ENCODE measurements at regions not wholly inside any gene's neighbourhood (a gene's known extent, or its start where the extent isn't known, plus 50 kb on each side); places are given as distances from the start of the nearest gene placed in this dataset.
A peak's percentile ranks its signal among the peaks of the same experiment; 100 is the strongest.

DNA sequence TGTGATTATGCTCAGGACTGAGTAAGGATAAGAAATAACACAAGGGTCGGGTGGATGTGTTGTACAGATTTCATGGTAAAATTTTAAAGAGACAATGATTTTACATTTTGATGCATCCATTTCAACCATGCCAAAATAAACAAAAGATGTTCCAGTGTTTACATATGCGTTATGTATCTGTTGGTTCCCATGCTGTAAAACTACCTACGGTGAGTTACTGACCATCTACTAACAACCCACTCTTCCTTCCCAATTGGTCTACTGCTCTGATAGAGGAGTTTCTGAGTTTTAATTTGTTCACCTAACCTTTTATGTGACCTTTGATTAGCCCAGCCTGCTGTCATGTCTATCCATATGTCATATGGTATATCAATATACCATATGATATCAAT lies 1697.1 kb downstream of the MAT2B start:
- Histone ChIP-seq H3K27ac (ENCODE audit: low read depth, low read length) (no peak overlapping the region), H3K36me3 (ENCODE audit: low read length) (no peaks in the 10 kb centered on the region), H3K9me3 (ENCODE audit: insufficient read depth, low read length) (no peaks in the 10 kb centered on the region), H3K27me3 (ENCODE audit: low read length) (no peaks in the 10 kb centered on the region), H4K20me1 (ENCODE audit: low read depth, low read length) (no peaks in the 10 kb centered on the region), H3F3A (ENCODE audit: insufficient read depth) (no peaks in the 10 kb centered on the region), H3K9ac (ENCODE audit: low read length) (no peak overlapping the region), H3K4me3 (ENCODE audit: insufficient read depth, low read length, poor library complexity, severe bottlenecking) (no peak overlapping the region), H2AFZ (ENCODE audit: low read depth, low read length, severe bottlenecking) (no peak overlapping the region), H3K9me2 (replicated peaks; ENCODE audit: insufficient read depth, low read length) (no peaks in the 10 kb centered on the region), H3K79me2 (ENCODE audit: insufficient read depth, low read length) (no peaks in the 10 kb centered on the region), H3K4me2 (ENCODE audit: low read depth, low read length, poor library complexity, severe bottlenecking) (no peak overlapping the region)
- TF ChIP-seq EZH2phosphoT487 (conservative IDR thresholded peaks at IDR 0.05; ENCODE audit: low read length) = no peak
- TF ChIP-seq, protein P1, sequence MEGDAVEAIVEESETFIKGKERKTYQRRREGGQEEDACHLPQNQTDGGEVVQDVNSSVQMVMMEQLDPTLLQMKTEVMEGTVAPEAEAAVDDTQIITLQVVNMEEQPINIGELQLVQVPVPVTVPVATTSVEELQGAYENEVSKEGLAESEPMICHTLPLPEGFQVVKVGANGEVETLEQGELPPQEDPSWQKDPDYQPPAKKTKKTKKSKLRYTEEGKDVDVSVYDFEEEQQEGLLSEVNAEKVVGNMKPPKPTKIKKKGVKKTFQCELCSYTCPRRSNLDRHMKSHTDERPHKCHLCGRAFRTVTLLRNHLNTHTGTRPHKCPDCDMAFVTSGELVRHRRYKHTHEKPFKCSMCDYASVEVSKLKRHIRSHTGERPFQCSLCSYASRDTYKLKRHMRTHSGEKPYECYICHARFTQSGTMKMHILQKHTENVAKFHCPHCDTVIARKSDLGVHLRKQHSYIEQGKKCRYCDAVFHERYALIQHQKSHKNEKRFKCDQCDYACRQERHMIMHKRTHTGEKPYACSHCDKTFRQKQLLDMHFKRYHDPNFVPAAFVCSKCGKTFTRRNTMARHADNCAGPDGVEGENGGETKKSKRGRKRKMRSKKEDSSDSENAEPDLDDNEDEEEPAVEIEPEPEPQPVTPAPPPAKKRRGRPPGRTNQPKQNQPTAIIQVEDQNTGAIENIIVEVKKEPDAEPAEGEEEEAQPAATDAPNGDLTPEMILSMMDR (IDR thresholded peaks at IDR 0.05; ENCODE audit: insufficient read depth, low read length, poor library complexity, severe bottlenecking) = no peak

DNA sequence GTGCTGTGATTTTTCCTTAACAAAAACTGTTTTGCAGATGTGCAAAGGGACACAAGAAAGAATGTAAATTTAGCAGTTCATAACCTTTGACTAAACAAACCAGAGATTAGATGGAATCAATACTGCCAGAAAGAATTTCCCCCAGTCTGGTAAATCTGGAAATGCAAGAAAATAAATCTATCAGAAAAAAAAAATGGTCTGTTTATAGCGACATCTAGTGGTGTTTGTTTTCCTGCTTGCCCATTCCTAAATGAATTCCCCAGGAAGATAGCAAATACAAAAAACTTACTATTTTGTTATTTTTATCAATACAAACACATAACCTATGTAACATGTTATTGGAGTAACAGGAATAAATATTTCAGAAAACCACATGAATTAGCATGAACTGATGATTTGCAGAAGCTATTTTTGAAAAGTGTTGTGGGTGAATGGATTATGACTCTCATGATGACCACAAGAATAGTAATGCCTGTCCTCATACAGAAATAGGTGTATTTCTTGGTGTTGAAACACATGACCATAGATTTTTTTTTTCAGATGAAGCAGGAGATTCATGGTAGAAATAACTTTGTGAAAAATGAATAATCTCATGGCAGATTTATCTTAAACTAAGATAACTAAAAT lies 1703.8 kb downstream of the MAT2B start:
- Histone ChIP-seq H3K9me3 (ENCODE audit: insufficient read depth, low read length) (no peaks in the 10 kb centered on the region), H3K36me3 (ENCODE audit: low read length) (no peaks in the 10 kb centered on the region), H2AFZ (ENCODE audit: low read depth, low read length, severe bottlenecking) (no peak overlapping the region), H4K20me1 (ENCODE audit: low read depth, low read length) (no peaks in the 10 kb centered on the region), H3K4me2 (ENCODE audit: low read depth, low read length, poor library complexity, severe bottlenecking) (no peak overlapping the region), H3K79me2 (ENCODE audit: insufficient read depth, low read length) (no peaks in the 10 kb centered on the region), H3K9me2 (replicated peaks; ENCODE audit: insufficient read depth, low read length) (no peaks in the 10 kb centered on the region), H3K27me3 (ENCODE audit: low read length) (no peaks in the 10 kb centered on the region), H3K27ac (ENCODE audit: low read depth, low read length) (no peak overlapping the region), H3K9ac (ENCODE audit: low read length) (no peak overlapping the region), H3K4me3 (ENCODE audit: insufficient read depth, low read length, poor library complexity, severe bottlenecking) (no peak overlapping the region), H3F3A (ENCODE audit: insufficient read depth) (no peaks in the 10 kb centered on the region)
- TF ChIP-seq, protein P1 (IDR thresholded peaks at IDR 0.05; ENCODE audit: insufficient read depth, low read length, poor library complexity, severe bottlenecking) = peak; percentile 57
- TF ChIP-seq EZH2phosphoT487 (conservative IDR thresholded peaks at IDR 0.05; ENCODE audit: low read length) = no peak

DNA sequence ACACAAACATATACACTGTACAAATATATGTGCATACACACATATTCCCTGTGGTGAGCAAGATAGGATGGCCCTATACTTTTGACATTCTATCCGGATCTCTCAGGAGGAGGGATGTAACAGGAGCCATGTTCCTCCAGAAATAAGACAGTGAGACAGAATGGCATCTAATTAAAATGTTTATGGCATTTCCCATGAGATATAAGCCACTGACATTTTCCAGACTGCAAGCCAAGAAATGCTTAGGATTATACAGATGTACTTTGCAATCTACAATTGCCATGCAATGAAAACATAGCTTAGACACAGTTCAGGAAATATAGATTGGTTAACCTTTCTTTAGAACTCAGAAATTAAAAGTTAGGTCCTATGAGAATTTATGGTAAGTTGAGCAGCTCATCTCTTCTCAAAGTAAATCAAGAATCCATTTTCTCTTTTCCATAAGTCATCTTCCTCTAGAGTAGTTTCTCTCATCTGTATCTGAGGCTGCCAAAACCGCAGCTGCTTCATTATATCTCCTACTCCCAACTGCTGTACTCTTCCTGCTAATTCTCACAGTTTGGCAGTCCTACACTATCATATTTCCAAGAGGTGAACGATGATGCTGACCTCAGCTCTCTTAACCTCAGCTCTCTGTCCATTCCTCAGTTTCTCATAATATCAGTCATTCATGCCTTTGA lies 1719.1 kb downstream of the MAT2B start:
- no peaks in the 10 kb centered on the region for H3K27me3 ChIP-seq (ENCODE audit: low read length)
- TF ChIP-seq, protein P1 (IDR thresholded peaks at IDR 0.05; ENCODE audit: insufficient read depth, low read length, poor library complexity, severe bottlenecking) = no peak
- TF ChIP-seq EZH2phosphoT487 (conservative IDR thresholded peaks at IDR 0.05; ENCODE audit: low read length) = no peak

More for the DNA sequence above, 1719.1 kb downstream of the MAT2B start:
- H2AFZ ChIP-seq (ENCODE audit: low read depth, low read length, severe bottlenecking) = no peak overlapping the region
- no peaks in the 10 kb centered on the region for H3K9me3 ChIP-seq (ENCODE audit: insufficient read depth, low read length)
- no peaks in the 10 kb centered on the region for H3K9me2 ChIP-seq (replicated peaks; ENCODE audit: insufficient read depth, low read length)
- no peak overlapping the region for H3K27ac ChIP-seq (ENCODE audit: low read depth, low read length)
- H3K79me2 ChIP-seq (ENCODE audit: insufficient read depth, low read length) = no peaks in the 10 kb centered on the region
- no peak overlapping the region for H3K9ac ChIP-seq (ENCODE audit: low read length)
- no peak overlapping the region for H3K4me3 ChIP-seq (ENCODE audit: insufficient read depth, low read length, poor library complexity, severe bottlenecking)
- no peak overlapping the region for H3K4me2 ChIP-seq (ENCODE audit: low read depth, low read length, poor library complexity, severe bottlenecking)
- no peaks in the 10 kb centered on the region for H3F3A ChIP-seq (ENCODE audit: insufficient read depth)
- H4K20me1 ChIP-seq (ENCODE audit: low read depth, low read length) = no peaks in the 10 kb centered on the region
- no peaks in the 10 kb centered on the region for H3K36me3 ChIP-seq (ENCODE audit: low read length)

Data from SU-DHL-6 (cell line).